AG08396 (cell line): ENCODE measurements at regions not wholly inside any gene's neighbourhood (a gene's known extent, or its start where the extent isn't known, plus 50 kb on each side); places are given as distances from the start of the nearest gene placed in this dataset.

Source experiments
- DNase-seq: peaks from one replicate; pipeline ENCODE4 v3.0.0; 2012; ENCODE audit warnings: low spot score, mixed read lengths

GRCh38 chr9:73011956-73012355 lies 59.1 kb upstream of the ALDH1A1 start:
- no peak for DNase-seq

- DNase-seq, result peak; percentile 41
Observed at GRCh38 chr9:73011181-73011750, 58.4 kb upstream of the ALDH1A1 start.

GRCh38 chr9:73009649-73010288 lies 56.9 kb upstream of the ALDH1A1 start:
- no peak for DNase-seq

- no peak for DNase-seq
Observed at GRCh38 chr9:73007966-73008672, 55.3 kb upstream of the ALDH1A1 start.

GRCh38 chr9:73006986-73007385 lies 54.1 kb upstream of the ALDH1A1 start:
- DNase-seq, result no peak
